Epithelial cell of prostate (primary cell): ENCODE measurements at regions not wholly inside any gene's neighbourhood (a gene's known extent, or its start where the extent isn't known, plus 50 kb on each side); places are given as distances from the start of the nearest gene placed in this dataset.
A peak's percentile ranks its signal among the peaks of the same experiment; 100 is the strongest.
"Not testable (repeated sequence)": the region's sequence is repeated elsewhere in the genome, so short reads cannot be mapped to it uniquely, and the experiment has no call there.

Experiments
- DNase-seq: peaks from one replicate; pipeline ENCODE4 v3.0.0-alpha.2; 2011; ENCODE audit warnings: low read depth, low spot score
- H3K27ac ChIP-seq: fragments of 450-650 bp; 2 replicates; pipeline ENCODE4 v1.5.1; 2017; ENCODE audit warnings: mild to moderate bottlenecking

DNA sequence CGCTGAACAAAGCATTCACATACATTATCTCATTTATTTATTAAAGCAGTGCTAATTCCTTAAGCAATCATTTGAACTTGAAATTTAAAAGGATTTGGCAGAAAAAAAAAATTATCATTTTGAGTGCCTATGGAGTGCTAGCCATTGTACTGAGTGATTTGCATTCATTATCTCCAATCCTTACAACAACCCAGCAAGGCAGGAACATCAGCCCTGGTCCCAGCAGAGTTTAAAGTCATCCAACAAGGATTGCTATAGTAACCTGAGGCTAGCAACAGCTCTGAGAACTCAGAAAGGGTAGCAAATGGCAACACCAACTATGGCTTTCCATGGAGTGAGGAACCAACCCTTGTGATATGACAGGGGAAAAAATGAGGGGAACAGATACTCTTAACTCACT, 237.6 kb upstream of the SETMAR start:
- no peak for DNase-seq
- no peak overlapping the region for H3K27ac ChIP-seq

DNA sequence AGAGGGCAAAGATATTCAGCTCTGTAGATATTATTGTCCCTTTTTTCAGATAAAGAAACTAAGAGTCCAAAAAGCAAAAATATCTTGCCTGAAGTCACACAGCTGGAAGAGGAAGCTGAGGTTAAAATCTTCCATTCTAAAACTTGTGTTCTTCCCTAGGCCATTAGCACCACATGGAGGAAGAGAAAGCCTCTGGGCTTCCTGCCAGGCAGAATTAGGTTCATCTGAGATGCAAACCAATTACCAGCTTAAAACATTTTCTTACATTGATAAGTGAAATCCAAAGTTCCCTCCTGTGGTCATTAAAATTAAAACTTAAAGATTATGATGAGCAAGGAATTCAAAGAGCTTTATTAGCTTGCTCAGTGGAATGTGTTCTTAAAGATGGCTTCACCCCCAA, 235.3 kb upstream of the SETMAR start:
- no peak for DNase-seq

DNA sequence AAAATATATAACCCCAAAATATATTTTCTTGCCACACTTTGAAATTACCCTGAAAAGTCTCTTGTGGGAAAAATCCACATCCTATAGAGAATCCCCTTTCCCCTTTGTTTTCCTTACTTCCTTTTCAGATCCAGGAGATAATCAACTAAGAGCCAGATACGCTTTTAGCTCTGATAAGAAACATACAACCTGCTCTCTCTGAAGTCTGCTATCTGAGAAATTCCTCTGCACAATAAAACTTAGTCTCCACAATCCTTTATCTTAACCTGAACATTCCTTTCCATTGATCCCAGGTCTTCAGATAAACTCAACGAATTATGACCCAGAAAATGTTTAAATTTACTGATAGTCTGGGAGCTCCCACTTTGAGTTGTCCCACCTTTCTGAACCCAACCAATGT, 233.4 kb upstream of the SETMAR start:
- DNase-seq = no peak
- no peak overlapping the region for H3K27ac ChIP-seq

More for the DNA sequence above, 235.3 kb upstream of the SETMAR start:
- no peak overlapping the region for H3K27ac ChIP-seq

DNA sequence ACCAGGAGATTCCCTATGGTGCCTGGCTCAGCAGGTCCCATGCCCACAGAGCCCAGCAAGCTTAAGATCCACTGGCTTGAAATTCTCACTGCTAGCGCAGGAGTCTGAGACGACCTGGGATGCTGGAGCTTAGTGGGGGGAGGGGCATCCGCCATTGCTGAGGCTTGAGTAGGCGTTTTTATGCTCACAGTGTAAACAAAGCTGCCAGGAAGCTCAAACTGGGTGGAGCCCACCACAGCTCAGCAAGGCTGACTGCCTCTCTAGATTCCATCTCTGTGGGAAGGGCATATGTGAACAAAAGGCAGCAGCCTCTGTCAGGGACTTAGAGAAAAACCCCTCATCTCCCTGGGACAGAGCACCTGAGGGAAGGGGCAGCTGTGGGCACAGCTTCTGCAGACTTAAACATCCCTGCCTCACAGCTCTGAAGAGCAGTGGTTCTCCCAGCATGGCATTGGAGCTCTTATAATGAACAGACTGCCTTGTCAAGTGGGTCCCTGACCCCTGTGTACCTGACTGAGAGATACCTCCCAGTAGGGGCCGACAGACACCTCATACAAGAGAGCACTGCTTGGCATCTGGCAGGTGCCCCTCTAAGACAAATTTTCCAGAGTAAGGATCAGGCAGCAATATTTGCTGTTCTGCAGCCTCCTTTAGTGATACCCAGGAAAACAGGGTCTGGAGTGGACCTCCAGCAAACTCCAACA, 231.5 kb upstream of the SETMAR start:
- H3K27ac ChIP-seq = no peak overlapping the region
- DNase-seq = peak; percentile 10

DNA sequence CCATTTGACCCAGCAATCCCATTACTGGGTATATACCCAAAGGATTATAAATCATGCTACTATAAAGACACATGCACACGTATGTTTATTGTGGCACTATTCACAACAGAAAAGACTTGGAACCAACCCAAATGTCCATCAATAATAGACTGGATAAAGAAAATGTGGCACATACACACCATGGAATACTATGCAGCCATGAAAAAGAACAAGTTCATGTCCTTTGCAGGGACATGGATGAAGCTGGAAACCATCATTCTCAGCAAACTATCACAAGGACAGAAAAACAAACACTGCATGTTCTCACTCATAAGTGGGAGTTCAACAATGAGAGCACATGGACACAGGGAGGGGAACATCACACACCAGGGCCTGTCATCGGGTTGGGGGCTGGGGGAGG, 225.9 kb upstream of the SETMAR start:
- not testable (repeated sequence) for DNase-seq, H3K27ac ChIP-seq

DNA sequence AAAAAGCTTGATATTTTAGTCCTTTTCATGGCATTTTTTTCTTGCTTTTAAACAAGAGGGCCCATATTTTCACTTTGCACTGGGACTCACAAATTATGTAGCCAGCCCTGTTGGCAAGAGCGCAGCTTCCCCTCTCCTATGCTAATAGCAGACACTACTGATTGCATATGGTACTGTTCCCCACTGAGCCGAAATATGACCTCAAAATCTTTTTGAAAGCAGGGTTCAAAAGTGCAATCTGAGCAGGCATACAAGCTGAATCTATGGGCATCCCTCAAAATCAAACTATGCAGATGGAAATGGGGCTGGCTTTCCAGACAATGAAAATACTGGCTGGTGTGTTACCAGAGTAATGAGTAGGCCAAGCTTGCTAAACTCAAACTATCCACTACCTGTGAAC, 225.2 kb upstream of the SETMAR start:
- H3K27ac ChIP-seq = no peak overlapping the region
- DNase-seq = no peak

DNA sequence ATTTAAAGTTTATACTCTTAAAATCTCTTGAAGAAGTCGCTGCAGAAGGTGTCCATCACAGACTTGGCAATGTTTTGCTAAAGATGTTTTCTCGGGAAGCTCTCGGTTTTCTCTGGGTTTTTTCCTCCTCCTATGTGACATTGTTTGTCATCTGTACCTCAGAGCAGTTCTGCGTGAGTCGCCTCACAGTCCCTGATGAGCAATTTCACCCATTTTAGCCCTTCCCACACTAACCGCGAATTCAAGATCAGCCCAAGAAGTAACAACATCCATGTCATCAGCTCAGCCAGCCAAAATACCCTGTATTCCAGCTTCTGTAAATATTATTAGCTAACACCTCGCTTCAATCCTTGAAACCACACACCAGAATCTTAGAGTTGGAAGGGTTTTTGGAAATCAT, 224.3 kb upstream of the SETMAR start:
- DNase-seq = no peak
- H3K27ac ChIP-seq = no peak overlapping the region

DNA sequence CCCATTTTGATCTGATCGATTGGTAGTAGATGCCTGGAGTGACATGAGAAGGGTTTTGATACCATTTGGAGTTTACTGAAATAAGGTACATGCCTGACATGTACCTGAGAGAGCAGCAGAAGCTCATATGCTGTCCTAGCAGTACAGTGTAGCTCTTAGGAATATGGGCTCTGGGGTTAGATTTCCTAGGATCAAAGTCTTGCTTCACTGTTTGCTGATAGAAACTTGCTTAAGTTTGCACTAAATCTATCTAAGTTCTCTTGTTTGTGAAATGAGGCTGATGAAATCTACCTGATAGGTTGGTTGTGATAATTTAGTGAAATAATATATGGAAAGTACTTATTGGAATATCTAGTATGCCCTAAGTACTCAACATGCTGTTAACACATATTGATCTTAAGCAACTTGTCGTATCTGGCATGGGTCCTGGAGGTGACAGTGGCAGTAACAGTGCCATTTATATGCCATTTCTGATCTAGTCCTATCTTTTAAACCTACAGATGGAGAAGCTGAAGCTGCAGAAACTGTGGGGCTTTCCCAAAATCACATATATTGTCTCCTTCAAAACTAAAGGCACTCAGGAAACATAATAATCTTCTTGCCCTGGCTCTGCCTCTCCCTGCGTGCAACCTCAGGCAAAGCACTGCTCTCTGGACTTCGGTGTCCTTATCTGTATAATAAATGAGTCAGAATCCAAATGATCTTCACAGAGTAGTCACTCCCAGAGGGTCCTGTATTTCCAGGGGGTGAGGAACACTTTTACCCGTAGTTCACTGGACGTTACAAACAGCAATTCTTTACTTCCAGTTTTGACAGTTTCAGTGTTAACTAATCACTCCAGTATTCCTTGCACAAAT, 223.6 kb upstream of the SETMAR start:
- no peak for DNase-seq
- H3K27ac ChIP-seq = no peak overlapping the region

DNA sequence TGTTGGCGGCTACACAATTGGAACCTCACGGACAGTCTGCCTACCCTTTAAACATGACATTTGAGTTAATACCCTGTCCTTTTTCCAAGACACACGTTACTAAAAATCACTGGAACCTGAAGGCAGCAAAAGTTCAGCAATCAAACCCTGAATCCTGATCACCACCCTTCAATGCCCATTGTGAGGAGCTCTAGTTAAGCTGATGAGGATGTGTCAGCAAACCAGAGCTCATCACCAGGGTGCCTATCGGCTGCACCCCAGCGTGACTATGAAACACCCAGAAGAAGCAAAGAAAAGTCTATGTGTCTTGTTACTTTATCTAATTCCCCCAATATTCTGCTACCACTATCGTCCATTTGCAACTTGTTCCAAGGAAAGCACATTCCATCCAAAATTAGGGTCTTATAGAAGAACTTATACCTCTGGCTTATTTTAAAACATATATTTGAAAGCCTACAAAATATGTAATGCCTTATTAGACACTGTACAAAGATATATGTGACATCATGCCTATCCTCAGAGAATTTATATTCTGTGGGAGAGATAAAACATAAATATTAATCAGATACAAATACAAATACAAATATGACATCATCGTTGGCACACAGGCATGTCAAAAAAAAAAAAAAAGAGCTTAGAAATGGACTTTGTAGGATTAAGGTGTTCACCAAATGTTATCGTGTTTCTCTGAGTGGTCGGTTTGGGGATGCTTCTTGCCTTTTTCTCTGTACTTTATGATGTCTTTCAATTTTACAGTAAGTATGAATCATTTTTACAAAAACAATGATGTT, 219.7 kb upstream of the SETMAR start:
- DNase-seq = no peak
- no peak overlapping the region for H3K27ac ChIP-seq

DNA sequence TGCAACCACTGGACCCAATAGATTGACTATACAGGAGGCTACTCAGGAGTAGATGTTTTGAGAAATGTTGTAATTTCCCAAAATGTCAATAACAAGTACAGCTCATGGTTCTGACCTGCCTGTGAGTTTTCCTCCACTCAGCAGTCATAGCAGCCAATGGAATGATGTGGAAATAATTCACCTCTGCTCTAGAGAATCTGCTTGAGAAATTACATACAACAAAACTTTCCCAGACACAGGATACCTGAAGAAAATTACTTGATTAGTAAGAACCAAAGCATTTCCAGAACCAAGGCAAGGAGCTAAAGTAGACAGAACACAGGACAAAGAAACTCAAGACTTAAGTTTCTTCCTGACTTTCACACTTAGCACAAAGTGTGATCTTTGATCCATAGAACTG, 218.9 kb upstream of the SETMAR start:
- no peak overlapping the region for H3K27ac ChIP-seq
- no peak for DNase-seq

DNA sequence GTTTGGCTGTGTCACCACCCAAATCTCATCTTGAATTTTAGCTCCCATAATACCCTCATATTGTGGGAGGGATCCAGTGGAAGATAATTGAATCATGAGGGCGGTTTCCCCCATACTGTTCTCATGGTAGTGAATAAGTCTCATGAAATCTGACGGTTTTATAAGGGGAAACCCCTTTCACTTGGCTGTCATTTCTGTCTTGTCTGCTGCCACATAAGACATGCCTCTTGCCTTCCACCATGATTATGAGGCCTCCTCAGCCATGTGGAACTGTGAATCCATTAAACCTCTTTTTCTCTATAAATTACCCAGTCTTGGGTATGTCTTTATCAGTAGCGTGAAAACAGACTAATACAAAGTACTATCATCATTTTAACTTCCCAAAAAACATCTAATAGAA, 216.5 kb upstream of the SETMAR start:
- not testable (repeated sequence) for DNase-seq, H3K27ac ChIP-seq

DNA sequence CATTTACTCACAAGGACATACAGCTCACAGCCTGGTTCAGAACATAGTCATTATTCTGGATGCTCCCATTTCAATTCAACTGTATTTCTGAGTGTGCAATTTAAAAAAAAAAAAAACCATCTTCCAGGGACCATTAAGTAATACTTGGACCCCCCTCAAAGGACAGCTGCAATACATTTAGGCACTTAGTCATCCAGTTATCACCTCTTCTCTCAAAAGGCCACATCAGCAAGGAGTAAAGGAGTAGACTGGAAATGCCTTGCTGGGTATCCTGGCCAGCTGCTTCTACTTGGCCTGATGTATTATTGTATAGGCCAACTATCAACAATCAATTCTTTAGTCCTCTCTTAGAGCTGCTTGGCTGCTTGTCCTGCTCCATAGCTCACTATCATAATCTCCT, 211.4 kb upstream of the SETMAR start:
- no peak overlapping the region for H3K27ac ChIP-seq
- DNase-seq = no peak

DNA sequence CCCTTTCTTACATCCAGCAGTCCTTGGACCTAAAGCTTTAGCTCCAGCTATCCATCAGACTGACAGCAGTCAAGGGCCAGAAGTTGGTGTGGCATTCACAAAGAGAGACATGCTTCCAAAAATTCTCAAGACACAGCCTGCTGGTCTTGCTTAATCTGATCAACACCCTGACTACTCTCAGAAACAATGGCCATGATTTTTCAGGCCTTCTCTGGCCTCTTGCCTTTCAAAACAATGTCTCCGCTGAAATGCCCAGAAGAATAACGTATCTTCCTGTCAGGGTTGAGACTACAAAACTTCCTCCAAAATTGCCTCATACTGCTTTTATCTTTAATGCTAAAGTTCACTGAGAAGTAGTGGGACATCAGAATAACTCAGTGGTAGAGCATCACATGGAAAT, 205.4 kb upstream of the SETMAR start:
- DNase-seq = no peak
- no peak overlapping the region for H3K27ac ChIP-seq

DNA sequence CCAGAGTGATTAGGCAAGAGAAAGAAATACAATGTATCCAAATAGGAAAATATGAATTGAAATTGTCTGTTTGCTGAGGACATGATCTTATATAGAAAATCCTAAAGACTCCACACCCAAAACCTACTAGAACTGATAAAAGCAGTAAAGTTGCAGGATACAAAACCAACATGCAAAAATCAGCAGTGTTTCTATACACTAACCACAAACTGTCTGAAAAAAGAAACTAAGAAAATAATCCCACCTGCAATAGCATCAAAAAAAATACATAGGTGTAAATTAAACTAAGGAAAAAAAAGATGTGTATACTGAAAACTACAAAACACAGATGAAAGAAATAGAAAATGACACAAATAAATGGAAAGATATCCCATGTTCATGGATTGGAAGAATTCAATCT, 203.6 kb upstream of the SETMAR start:
- no peak overlapping the region for H3K27ac ChIP-seq
- DNase-seq = no peak

DNA sequence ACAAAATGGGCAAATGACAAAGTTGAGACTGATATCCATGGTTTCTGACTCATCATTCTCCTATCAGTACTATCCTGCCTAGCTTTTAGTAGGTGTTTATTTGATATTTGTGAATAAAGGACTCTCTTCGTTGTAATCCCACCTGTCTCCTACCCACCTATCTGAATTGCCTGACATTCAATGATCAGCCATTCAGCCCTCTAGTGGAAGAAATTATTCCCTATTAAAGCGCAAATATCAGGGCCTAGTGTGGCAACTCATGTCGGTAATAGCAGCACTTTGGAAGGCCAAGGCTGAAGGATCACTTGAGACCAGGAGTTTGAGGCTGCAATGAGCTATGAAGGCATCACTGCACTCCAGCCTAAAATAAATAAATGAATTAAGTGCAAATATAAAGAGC, 195.7 kb upstream of the SETMAR start:
- H3K27ac ChIP-seq = no peak overlapping the region
- no peak for DNase-seq

DNA sequence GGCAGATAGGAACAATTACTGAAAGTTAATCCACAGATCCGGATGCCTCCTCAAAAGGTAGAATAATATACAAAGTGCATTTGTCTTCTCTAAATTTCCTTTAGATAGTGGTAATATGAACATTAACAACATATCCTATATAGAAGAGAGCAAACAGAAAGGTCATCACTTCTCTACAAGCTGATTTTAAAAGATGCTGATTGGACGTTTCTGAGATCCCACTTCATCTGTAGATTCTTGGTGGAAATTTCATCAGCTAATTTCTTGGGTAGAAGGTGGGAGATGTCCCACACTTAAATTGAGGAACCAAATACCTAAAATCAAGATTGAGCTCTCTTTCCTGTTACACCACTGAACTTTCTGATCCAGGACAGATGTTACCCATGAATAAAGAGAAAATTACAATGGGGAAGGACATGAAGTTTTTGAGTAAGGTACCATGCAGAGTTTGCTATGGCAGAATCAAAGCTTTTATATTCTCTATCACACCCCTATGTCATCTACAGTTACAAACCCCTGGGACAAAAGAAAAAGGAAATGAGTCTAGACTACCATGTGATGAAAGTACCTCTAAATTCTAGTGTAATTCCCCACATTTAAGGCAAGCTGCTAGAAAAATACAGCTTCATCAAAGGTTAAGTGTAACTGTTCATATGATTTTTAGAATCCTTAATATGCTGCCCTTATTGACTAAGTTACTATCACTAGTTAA, 189.2 kb upstream of the SETMAR start:
- H3K27ac ChIP-seq = no peak overlapping the region
- DNase-seq = no peak

DNA sequence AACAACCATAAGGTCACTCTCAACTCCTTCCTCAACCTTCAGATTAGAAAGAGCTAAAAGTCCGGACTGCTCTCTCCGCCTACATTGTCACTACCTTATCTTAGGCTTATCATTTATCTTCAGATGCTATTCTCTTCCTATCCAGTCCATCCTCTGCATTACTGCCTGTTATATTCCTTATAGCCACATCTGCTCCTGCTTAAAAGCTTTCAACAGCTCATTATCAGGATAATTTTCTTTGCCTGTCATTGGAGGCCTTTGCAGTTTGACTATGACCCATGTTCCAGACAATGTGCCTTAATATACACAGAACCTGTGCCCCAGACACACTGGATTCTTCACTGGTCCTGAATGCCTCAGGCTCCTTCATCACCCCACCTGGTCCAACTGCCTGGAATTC, 184.1 kb upstream of the SETMAR start:
- H3K27ac ChIP-seq = no peak overlapping the region
- no peak for DNase-seq

DNA sequence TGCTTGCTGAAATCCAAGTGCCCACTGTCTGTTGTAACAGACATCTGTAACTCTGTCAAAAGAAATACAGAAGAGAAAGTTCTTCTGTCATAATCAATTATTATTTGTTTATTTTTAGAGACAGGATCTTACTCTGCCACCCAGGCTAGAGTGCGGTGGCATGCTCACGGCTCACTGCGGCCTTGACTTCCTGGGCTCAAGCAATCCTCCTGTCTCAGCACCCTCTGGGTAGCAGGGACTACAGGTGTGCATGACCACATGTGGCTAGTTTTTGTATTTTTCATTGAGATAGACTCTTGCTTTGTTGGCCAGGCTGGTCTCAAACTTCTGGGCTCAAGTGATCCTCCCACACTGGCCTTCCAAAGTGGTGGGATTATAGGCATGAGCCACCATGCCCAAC, 177.6 kb upstream of the SETMAR start:
- DNase-seq = no peak
- H3K27ac ChIP-seq = no peak overlapping the region

DNA sequence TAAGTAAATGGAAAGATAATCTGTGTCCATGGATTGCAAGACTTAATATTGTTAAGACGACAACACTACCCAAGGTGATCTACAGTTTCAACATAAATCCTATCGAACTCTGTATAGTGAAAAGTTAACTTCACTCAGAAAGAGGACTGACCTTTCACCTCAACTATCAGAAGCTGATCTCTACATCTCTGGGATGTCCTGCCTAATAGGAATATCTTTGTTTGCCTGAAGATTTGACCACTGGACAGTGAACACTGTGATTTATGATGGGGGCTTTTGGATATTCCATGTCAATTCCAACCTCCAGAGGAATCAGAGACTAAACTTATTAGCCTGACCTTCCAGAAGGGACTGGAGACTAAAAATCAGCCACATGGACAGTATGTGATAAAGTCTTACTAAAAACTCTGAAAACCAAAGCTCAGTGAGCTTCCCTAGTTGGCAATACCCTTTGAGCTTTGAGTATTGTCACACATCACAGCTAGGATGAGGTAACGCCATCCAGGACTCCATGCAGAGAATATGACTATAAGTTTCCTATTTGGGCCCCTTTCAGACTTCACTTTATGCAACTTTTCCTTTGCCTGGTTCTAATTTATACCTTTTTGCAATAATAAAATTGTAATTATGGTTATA, 164.9 kb upstream of the SETMAR start:
- no peak for DNase-seq
- H3K27ac ChIP-seq = no peak overlapping the region
